ENCODE measurements at regions not wholly inside any gene's neighbourhood (a gene's known extent, or its start where the extent isn't known, plus 50 kb on each side); places are given as distances from the start of the nearest gene placed in this dataset.

DNA sequence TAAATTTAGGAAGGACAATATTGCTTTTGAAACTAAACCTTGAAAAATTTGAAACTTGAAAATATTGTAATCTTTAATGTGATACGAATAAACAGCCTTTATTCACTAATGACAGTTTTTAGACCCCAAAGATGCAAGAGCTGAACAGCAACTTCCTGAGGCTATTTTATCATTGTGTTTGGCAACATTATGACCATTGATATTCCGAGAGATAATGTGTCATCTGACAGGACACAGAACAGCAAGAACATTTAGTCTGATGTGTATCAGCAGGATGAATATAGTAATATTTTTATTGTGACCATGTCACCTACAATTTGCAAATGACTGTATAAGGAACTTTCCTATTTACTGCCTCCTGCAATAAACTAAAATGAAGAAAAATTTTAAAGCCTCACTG, 316.0 kb downstream of the ADAM29 start:
- Histone ChIP-seq H3K27me3 (no peaks in the 10 kb centered on the region), H3K27ac (no peak overlapping the region), H3K36me3 (no peaks in the 10 kb centered on the region), H3K4me1 (no peaks in the 10 kb centered on the region), H3K9me3 (no peaks in the 10 kb centered on the region), H3K4me3 (no peak overlapping the region)
- TF ChIP-seq POLR2AphosphoS5 (IDR thresholded peaks at IDR 0.05) = no peak
- TF ChIP-seq, protein P1, sequence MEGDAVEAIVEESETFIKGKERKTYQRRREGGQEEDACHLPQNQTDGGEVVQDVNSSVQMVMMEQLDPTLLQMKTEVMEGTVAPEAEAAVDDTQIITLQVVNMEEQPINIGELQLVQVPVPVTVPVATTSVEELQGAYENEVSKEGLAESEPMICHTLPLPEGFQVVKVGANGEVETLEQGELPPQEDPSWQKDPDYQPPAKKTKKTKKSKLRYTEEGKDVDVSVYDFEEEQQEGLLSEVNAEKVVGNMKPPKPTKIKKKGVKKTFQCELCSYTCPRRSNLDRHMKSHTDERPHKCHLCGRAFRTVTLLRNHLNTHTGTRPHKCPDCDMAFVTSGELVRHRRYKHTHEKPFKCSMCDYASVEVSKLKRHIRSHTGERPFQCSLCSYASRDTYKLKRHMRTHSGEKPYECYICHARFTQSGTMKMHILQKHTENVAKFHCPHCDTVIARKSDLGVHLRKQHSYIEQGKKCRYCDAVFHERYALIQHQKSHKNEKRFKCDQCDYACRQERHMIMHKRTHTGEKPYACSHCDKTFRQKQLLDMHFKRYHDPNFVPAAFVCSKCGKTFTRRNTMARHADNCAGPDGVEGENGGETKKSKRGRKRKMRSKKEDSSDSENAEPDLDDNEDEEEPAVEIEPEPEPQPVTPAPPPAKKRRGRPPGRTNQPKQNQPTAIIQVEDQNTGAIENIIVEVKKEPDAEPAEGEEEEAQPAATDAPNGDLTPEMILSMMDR (IDR thresholded peaks at IDR 0.05) = no peak
- no peak for TF ChIP-seq POLR2A (IDR thresholded peaks at IDR 0.05)
- TF ChIP-seq EP300 (IDR thresholded peaks at IDR 0.05) = no peak
- 63% methylated on average over 2 of the region's 2 CpGs for WGBS
- DNase-seq (ENCODE audit: low spot score in 2 of 2) = no peak

GRCh38 chr4:175238827-175239517, 320.8 kb downstream of the ADAM29 start:
- WGBS = 84% methylated on average over 2 of the region's 2 CpGs
- Histone ChIP-seq H3K27ac (no peak overlapping the region), H3K27me3 (no peaks in the 10 kb centered on the region), H3K9me3 (no peaks in the 10 kb centered on the region), H3K36me3 (no peaks in the 10 kb centered on the region), H3K4me3 (no peak overlapping the region), H3K4me1 (no peaks in the 10 kb centered on the region)
- DNase-seq (ENCODE audit: low spot score in 2 of 2) = no peak
- TF ChIP-seq EP300 (IDR thresholded peaks at IDR 0.05) = no peak
- TF ChIP-seq POLR2AphosphoS5 (IDR thresholded peaks at IDR 0.05) = no peak
- TF ChIP-seq, protein P1 (IDR thresholded peaks at IDR 0.05) = no peak
- TF ChIP-seq POLR2A (IDR thresholded peaks at IDR 0.05) = no peak

DNA sequence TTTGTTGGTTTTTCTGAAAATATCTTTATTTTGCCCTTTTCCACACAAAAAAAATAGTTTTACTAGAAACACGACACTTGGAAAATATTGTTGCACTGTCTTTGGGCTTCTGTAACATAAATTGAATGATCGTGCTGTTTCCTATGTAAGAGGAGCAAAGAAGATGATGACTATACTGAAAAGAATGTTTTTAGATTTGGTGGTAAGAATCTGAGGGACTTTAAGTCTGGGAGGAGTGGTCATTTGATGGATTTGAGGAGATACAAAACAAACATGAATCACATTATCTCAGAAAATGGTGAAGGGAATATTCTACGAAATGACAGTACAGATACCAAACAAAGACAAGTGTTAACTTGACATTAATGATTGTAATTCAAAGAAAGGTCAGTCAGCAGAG, 328.8 kb downstream of the ADAM29 start:
- Histone ChIP-seq H3K27me3 (no peaks in the 10 kb centered on the region), H3K9me3 (no peaks in the 10 kb centered on the region), H3K27ac (no peak overlapping the region), H3K36me3 (no peaks in the 10 kb centered on the region), H3K4me3 (no peak overlapping the region), H3K4me1 (no peaks in the 10 kb centered on the region)
- no peak for DNase-seq (ENCODE audit: low spot score in 2 of 2)
- 76% methylated on average over 3 of the region's 3 CpGs for WGBS
- no peak for TF ChIP-seq POLR2A (IDR thresholded peaks at IDR 0.05)
- TF ChIP-seq POLR2AphosphoS5 (IDR thresholded peaks at IDR 0.05) = no peak
- TF ChIP-seq EP300 (IDR thresholded peaks at IDR 0.05) = no peak
- TF ChIP-seq, protein P1 (IDR thresholded peaks at IDR 0.05) = no peak

GRCh38 chr4:175252642-175253041, 334.5 kb downstream of the ADAM29 start:
- H3K4me1 ChIP-seq = no peaks in the 10 kb centered on the region
- no peak overlapping the region for H3K4me3 ChIP-seq
- no peak for TF ChIP-seq POLR2AphosphoS5 (IDR thresholded peaks at IDR 0.05)
- H3K9me3 ChIP-seq = no peaks in the 10 kb centered on the region
- no peak for DNase-seq (ENCODE audit: low spot score in 2 of 2)
- H3K27ac ChIP-seq = no peak overlapping the region
- no peaks in the 10 kb centered on the region for H3K36me3 ChIP-seq
- no peaks in the 10 kb centered on the region for H3K27me3 ChIP-seq
- 95% methylated on average over 5 of the region's 5 CpGs for WGBS

DNA sequence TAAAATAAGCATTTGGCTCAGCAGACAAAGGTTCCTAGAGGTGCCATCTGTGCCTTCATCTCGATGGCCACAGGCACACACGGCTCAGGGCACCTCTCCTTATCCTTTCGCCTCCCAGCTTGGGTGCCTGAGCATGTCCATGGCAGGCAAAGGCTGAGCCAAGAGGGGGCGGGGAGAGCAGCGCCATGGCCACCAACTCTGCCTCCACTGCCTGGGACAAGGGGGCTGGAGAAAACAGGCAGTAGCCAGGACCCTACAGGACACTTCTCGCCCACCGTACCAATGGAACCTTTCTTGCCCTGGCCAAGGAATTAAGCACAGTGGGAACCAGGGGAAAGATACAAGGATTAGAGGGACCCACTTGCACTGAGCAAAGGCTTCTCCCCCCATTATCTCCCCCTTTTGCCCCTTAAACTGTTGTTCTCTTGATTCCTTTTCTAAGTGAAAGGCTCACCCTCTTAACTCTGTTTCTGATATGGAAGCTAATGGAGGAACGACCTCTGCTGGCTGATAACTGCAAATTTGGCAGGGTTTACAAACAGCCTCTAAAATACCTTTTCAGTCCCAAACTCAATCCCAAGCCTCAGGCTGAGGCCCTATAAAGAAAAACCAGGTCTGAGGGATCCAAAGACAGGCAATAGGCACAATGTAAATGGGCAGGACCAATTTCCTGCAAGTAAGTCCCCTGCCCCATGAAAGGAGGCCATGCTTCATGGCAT, 335.2 kb downstream of the ADAM29 start:
- H3K36me3 ChIP-seq = no peaks in the 10 kb centered on the region
- TF ChIP-seq EP300 (IDR thresholded peaks at IDR 0.05) (no peak), POLR2AphosphoS5 (IDR thresholded peaks at IDR 0.05) (no peak), POLR2A (IDR thresholded peaks at IDR 0.05) (no peak)
- TF ChIP-seq, protein P1 (IDR thresholded peaks at IDR 0.05) = no peak
- no peak for DNase-seq (ENCODE audit: low spot score in 2 of 2)
- no peaks in the 10 kb centered on the region for H3K27me3 ChIP-seq
- H3K4me1 ChIP-seq = no peaks in the 10 kb centered on the region
- no peak overlapping the region for H3K4me3 ChIP-seq
- H3K9me3 ChIP-seq = no peaks in the 10 kb centered on the region
- WGBS = 83% methylated on average over 8 of the region's 8 CpGs
- no peak overlapping the region for H3K27ac ChIP-seq
